K562 (cell line): ENCODE measurements at regions not wholly inside any gene's neighbourhood (a gene's known extent, or its start where the extent isn't known, plus 50 kb on each side); places are given as distances from the start of the nearest gene placed in this dataset.

Source experiments
- ATF7 ChIP-seq: fragments of 450-650 bp; IDR thresholded peaks from 2 replicates; pipeline ENCODE4 v1.7.1; 2014; ENCODE audit warnings: mild to moderate bottlenecking, moderate library complexity
- BRD4 ChIP-seq: fragments of 200-600 bp; sonication (generic); IDR thresholded peaks from 2 replicates; pipeline ENCODE4 v1.6.1; 2017; ENCODE audit warnings: inconsistent platforms
- CHCHD3 ChIP-seq: fragments of 250-450 bp; sonication (Bioruptor Pico); IDR thresholded peaks from 2 replicates; pipeline ENCODE4 v2.1.2; 2022; ENCODE audit warnings: mild to moderate bottlenecking
- CREB3 ChIP-seq: fragments of 450-650 bp; conservative IDR thresholded peaks from 2 replicates; pipeline ENCODE4 v1.6.1; 2016; ENCODE audit warnings: missing genetic modification characterization, low read depth, mild to moderate bottlenecking, missing compliant biosample characterization, moderate library complexity
- EP300 ChIP-seq: IDR thresholded peaks from 2 replicates; pipeline ENCODE4 v1.6.1; 2012; ENCODE audit warnings: low read length, improper control_type of control experiment
- HDAC1 ChIP-seq, 2 experiments: fragments of 450-650 bp; IDR thresholded peaks; 2 replicates each; pipeline ENCODE4 v1.6.1; 2016 to 2017; ENCODE audit warnings: inconsistent platforms in 1 of 2, mild to moderate bottlenecking in 1 of 2, moderate library complexity in 1 of 2
- LARP7 ChIP-seq: fragments of 450-650 bp; IDR thresholded peaks from 2 replicates; pipeline ENCODE4 v1.6.1; 2016
- NUFIP1 ChIP-seq: fragments of 450-650 bp; IDR thresholded peaks from 2 replicates; pipeline ENCODE4 v1.6.1; 2018; ENCODE audit not compliant: partially characterized antibody
- PCBP2 ChIP-seq: fragments of 200-400 bp; formaldehyde crosslinking; IDR thresholded peaks from 2 replicates; pipeline ENCODE4 v1.6.1; 2018; ENCODE audit warnings: low read length, low read depth, mild to moderate bottlenecking, moderate library complexity; ENCODE audit not compliant: poor library complexity, severe bottlenecking
- POLR2AphosphoS2 ChIP-seq: IDR thresholded peaks from 2 replicates; pipeline ENCODE4 v1.6.1; 2012; ENCODE audit warnings: low read length, improper control_type of control experiment
- POLR2AphosphoS5 ChIP-seq: IDR thresholded peaks from 2 replicates; pipeline ENCODE4 v1.6.1; 2011; ENCODE audit warnings: mild to moderate bottlenecking, low read depth, low read length, moderate library complexity; ENCODE audit not compliant: control insufficient read depth, insufficient read depth
- POLR2H ChIP-seq: IDR thresholded peaks from 2 replicates; pipeline ENCODE4 v1.6.1; 2016; ENCODE audit warnings: missing genetic modification characterization, low read depth, mild to moderate bottlenecking, control low read depth, missing compliant biosample characterization, moderate library complexity
- POLR3G ChIP-seq: IDR thresholded peaks from 2 replicates; pipeline ENCODE4 v1.6.1; 2011; ENCODE audit not compliant: insufficient read length, insufficient replicate concordance; ENCODE audit errors: extremely low read depth
- PREB ChIP-seq: sonication (generic); formaldehyde crosslinking; IDR thresholded peaks from 2 replicates; pipeline ENCODE4 v1.8.1; 2023; ENCODE audit warnings: mild to moderate bottlenecking, missing genetic modification reagents
- PYGO2 ChIP-seq: fragments of 450-650 bp; IDR thresholded peaks from 2 replicates; pipeline ENCODE4 v1.6.1; 2016; ENCODE audit warnings: mild to moderate bottlenecking, missing genetic modification characterization, moderate library complexity, missing compliant biosample characterization
- RBFOX2 ChIP-seq: fragments of 200-400 bp; formaldehyde crosslinking; IDR thresholded peaks from 2 replicates; pipeline ENCODE4 v1.6.1; 2017; ENCODE audit warnings: low read depth, mild to moderate bottlenecking, low read length, moderate library complexity
- RBM39 ChIP-seq: fragments of 200-400 bp; formaldehyde crosslinking; optimal IDR thresholded peaks from 2 replicates; pipeline ENCODE3; 2018; ENCODE audit warnings: low read depth, low read length
- RFX5 ChIP-seq: IDR thresholded peaks from 2 replicates; pipeline ENCODE4 v1.6.1; 2011; ENCODE audit warnings: low read depth, mild to moderate bottlenecking, improper control_type of control experiment, low read length
- SNIP1 ChIP-seq: fragments of 450-650 bp; IDR thresholded peaks from 2 replicates; pipeline ENCODE4 v1.7.1; 2017; ENCODE audit warnings: low read depth, mild to moderate bottlenecking
- SRSF9 ChIP-seq: fragments of 200-400 bp; formaldehyde crosslinking; IDR thresholded peaks from 2 replicates; pipeline ENCODE4 v1.6.1; 2017; ENCODE audit warnings: low read depth, low read length, borderline replicate concordance
- USF2 ChIP-seq: sonication (generic); formaldehyde crosslinking; IDR thresholded peaks from 2 replicates; pipeline ENCODE4 v1.5.0; 2020; ENCODE audit warnings: missing genetic modification reagents
- ZBTB34 ChIP-seq: fragments of 250-450 bp; sonication (Bioruptor Pico); IDR thresholded peaks from 2 replicates; pipeline ENCODE4 v1.8.0; 2021; ENCODE audit warnings: mild to moderate bottlenecking, moderate library complexity
- ZNF134 ChIP-seq: fragments of 250-450 bp; sonication (Bioruptor Pico); conservative IDR thresholded peaks from 2 replicates; pipeline ENCODE4 v1.4.0; 2020
- ZNF263 ChIP-seq: sonication (generic); formaldehyde crosslinking; IDR thresholded peaks from 2 replicates; pipeline ENCODE4 v1.8.0; 2022; ENCODE audit warnings: mild to moderate bottlenecking, missing genetic modification reagents, borderline replicate concordance
- ZNF274 ChIP-seq: IDR thresholded peaks from 2 replicates; pipeline ENCODE4 v1.6.1; 2011; ENCODE audit warnings: low read depth, mild to moderate bottlenecking, low read length, moderate library complexity, borderline replicate concordance
- ZNF347 ChIP-seq: fragments of 450-650 bp; formaldehyde crosslinking; IDR thresholded peaks from 2 replicates; pipeline ENCODE4 v1.4.0; 2020; ENCODE audit warnings: low read depth, mild to moderate bottlenecking, moderate library complexity
- ZNF77 ChIP-seq: fragments of 250-450 bp; sonication (Bioruptor Pico); IDR thresholded peaks from 2 replicates; pipeline ENCODE4 v1.5.0; 2020

GRCh38 chr6:50959081-50959641, 140.5 kb downstream of the TFAP2B start (continued):
- TF ChIP-seq USF2 (CRISPR knock-in tag) (no peak), PCBP2 (no peak), ZBTB34 (CRISPR knock-in tag) (no peak), ZNF77 (no peak), BRD4 (no peak), POLR2AphosphoS5 (peak; percentile 86), POLR2H (no peak), EP300 (peak; percentile 91), SRSF9 (no peak), PYGO2 (tag) (no peak), RBM39 (no peak), CREB3 (0 out of 2 replicates have a peak, but pooled peaks have one; percentile 15), POLR2AphosphoS2 (no peak), LARP7 (no peak), ZNF263 (CRISPR knock-in tag) (peak; percentile 20; the same call in 1 of the 2 replicates), ATF7 (no peak), HDAC1 (IDR thresholded peaks at IDR 0.05) (peak in 1 of 2 experiments; percentile 75; a peak in 2 of 4 replicates), ZNF134 (CRISPR knock-in tag) (no peak), ZNF274 (no peak), RBFOX2 (no peak), SNIP1 (no peak), CHCHD3 (no peak), PREB (CRISPR knock-in tag) (no peak), ZNF347 (CRISPR knock-in tag) (no peak), RFX5 (0 out of 2 replicates have a peak, but pooled peaks have one; percentile 31), NUFIP1 (peak; percentile 4), POLR3G (no peak)
